ENCODE measurements at regions not wholly inside any gene's neighbourhood (a gene's known extent, or its start where the extent isn't known, plus 50 kb on each side); places are given as distances from the start of the nearest gene placed in this dataset.

DNA sequence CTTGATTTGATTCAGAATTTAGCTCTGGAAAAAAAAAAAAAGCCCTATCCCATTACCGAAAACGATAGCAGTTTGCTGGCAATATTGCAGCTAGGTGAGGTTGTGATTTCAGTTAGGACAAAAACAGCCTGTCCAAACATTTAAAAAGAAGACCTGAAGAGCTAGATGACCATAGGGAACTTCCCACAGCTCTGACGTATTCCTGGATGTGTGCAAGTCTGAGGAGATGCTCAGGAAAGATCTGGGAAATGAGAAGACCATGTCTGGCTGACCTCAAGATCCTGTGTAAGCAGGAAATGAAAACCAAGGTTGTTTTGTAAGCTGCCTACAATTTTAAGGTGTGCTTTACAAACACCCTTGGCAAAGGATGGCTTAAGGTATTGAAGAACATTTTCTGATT lies 88.7 kb downstream of the RAMP3 start:
- no peak for ATAC-seq (ENCODE audit: low read depth)
- H3K14ac ChIP-seq (replicated peaks; ENCODE audit: low read depth, low read length) = no peak overlapping the region
- H3K4ac ChIP-seq (ENCODE audit: low read depth, low read length) = no peak overlapping the region
- no peak overlapping the region for H3K56ac ChIP-seq (ENCODE audit: extremely low read depth, insufficient read depth, low read length)
- no peaks in the 10 kb centered on the region for H3K9me3 ChIP-seq (ENCODE audit: control insufficient read depth, insufficient read depth, low read length)
- WGBS, 2 experiments (ENCODE audit: extremely low coverage in 2 of 2, insufficient read length in 1 of 2) = no CpG with 5 or more reads among the region's 3 CpGs
- no peak overlapping the region for H3K27ac ChIP-seq (ENCODE audit: insufficient read depth, low read length)
- no peak overlapping the region for H4K8ac ChIP-seq (ENCODE audit: low read depth in 2 of 2, low read length in 2 of 2)
- no peaks in the 10 kb centered on the region for H3K9me1 ChIP-seq (ENCODE audit: insufficient read depth, low read length)
- H2BK120ac ChIP-seq (ENCODE audit: low read depth, low read length) = no peak overlapping the region
- H2AFZ ChIP-seq (replicated peaks; ENCODE audit: low read length, poor library complexity) = no peak overlapping the region
- no peak overlapping the region for H2AK9ac ChIP-seq (replicated peaks; ENCODE audit: low read depth, low read length, poor library complexity)
- H3K27me3 ChIP-seq (ENCODE audit: control insufficient read depth, insufficient read depth, low read length) = peaks cover 10% of the 10 kb centered on the region
- no peaks in the 10 kb centered on the region for H3K4me1 ChIP-seq (ENCODE audit: control insufficient read depth, insufficient read depth, low read length)
- no peak for DNase-seq
- no peak overlapping the region for H4K5ac ChIP-seq (ENCODE audit: low read depth, low read length)
- H4K91ac ChIP-seq (ENCODE audit: insufficient read depth, low read depth, low read length) = no peak overlapping the region
- in situ Hi-C loops (cut with MboI; ENCODE audit: low sequenced_read_pairs) (no loop called here), intact Hi-C loops (cut with micrococcal nuclease) (no loop called here), dilution Hi-C loops (cut with HindIII; ENCODE audit: low sequenced_read_pairs, unreplicated experiment) (no loop called here)
- H3K4me3 ChIP-seq (ENCODE audit: insufficient read depth, low read depth, low read length) = no peak overlapping the region
- no peak overlapping the region for H3K18ac ChIP-seq (ENCODE audit: low read depth, low read length)
- no peaks in the 10 kb centered on the region for H4K20me1 ChIP-seq (ENCODE audit: insufficient read depth, low read length)
- H3K9ac ChIP-seq (ENCODE audit: low read depth, low read length) = no peak overlapping the region
- ChIA-PET CTCF (no interaction called here), POLR2A (ENCODE audit: unreplicated experiment) (no interaction called here)
- H2BK15ac ChIP-seq (ENCODE audit: low read depth, low read length) = no peak overlapping the region
- H3K79me1 ChIP-seq (ENCODE audit: low read depth in 1 of 2, low read length in 2 of 2) = no peaks in the 10 kb centered on the region
- TF ChIP-seq BHLHE40 (IDR thresholded peaks at IDR 0.05; ENCODE audit: low read depth, low read length) (no peak), CEBPB (IDR thresholded peaks at IDR 0.05; ENCODE audit: low read depth, low read length) (no peak), FOS (IDR thresholded peaks at IDR 0.05; ENCODE audit: low read depth, low read length) (no peak), RCOR1 (IDR thresholded peaks at IDR 0.05; ENCODE audit: insufficient replicate concordance, low read length) (no peak), USF2 (IDR thresholded peaks at IDR 0.05; ENCODE audit: low read depth, low read length) (no peak)
- no peak overlapping the region for H2BK5ac ChIP-seq (ENCODE audit: low read depth, low read length, poor library complexity, severe bottlenecking)
- no peaks in the 10 kb centered on the region for H3K36me3 ChIP-seq (ENCODE audit: control insufficient read depth, insufficient read depth, low read length)
- H2BK20ac ChIP-seq (ENCODE audit: low read depth, low read length) = no peak overlapping the region
- no peak overlapping the region for H3K23ac ChIP-seq (ENCODE audit: low read depth, low read length)
- H2AK5ac ChIP-seq (ENCODE audit: low read depth, low read length) = no peak overlapping the region
- no peak overlapping the region for H3K4me2 ChIP-seq (ENCODE audit: low read depth, low read length)
- no TSS peak for BruUV-seq (replicated peaks)
